GM20000 (cell line): ENCODE measurements at regions not wholly inside any gene's neighbourhood (a gene's known extent, or its start where the extent isn't known, plus 50 kb on each side); places are given as distances from the start of the nearest gene placed in this dataset.

ENCODE experiments used
- DNase-seq: peaks from one replicate; pipeline ENCODE4 v3.0.0; 2012; ENCODE audit warnings: low spot score
- CTCF ChIP-seq: IDR thresholded peaks from 2 replicates; pipeline ENCODE4 v1.5.1; 2012; ENCODE audit warnings: mild to moderate bottlenecking, control low read depth; ENCODE audit errors: extremely low read depth, missing control alignments

- no peak for TF ChIP-seq CTCF
Observed at GRCh38 chr16:79920685-79921084, 320.1 kb upstream of the MAF start.

GRCh38 chr16:79918916-79919315 lies 318.4 kb upstream of the MAF start:
- no peak for DNase-seq

More at GRCh38 chr16:79920685-79921084, 320.1 kb upstream of the MAF start:
- no peak for DNase-seq

GRCh38 chr16:79915761-79916160 lies 315.2 kb upstream of the MAF start:
- no peak for TF ChIP-seq CTCF

More at GRCh38 chr16:79918916-79919315, 318.4 kb upstream of the MAF start:
- no peak for TF ChIP-seq CTCF

GRCh38 chr16:79914961-79915720 lies 314.6 kb upstream of the MAF start:
- DNase-seq, result no peak
- no peak for TF ChIP-seq CTCF

More at GRCh38 chr16:79915761-79916160, 315.2 kb upstream of the MAF start:
- no peak for DNase-seq

- no peak for TF ChIP-seq CTCF
Observed at GRCh38 chr16:79912592-79913310, 312.2 kb upstream of the MAF start.

GRCh38 chr16:79911660-79912059 lies 311.1 kb upstream of the MAF start:
- no peak for DNase-seq
- no peak for TF ChIP-seq CTCF

More at GRCh38 chr16:79912592-79913310, 312.2 kb upstream of the MAF start:
- DNase-seq, result no peak

GRCh38 chr16:79909571-79909970 lies 309.0 kb upstream of the MAF start:
- DNase-seq, result no peak
- TF ChIP-seq CTCF, result no peak
